ENCODE measurements at regions not wholly inside any gene's neighbourhood (a gene's known extent, or its start where the extent isn't known, plus 50 kb on each side); places are given as distances from the start of the nearest gene placed in this dataset.
"Not testable (repeated sequence)": the region's sequence is repeated elsewhere in the genome, so short reads cannot be mapped to it uniquely, and the experiment has no call there.

GRCh38 chr1:170395149-170395548 is 136.8 kb upstream of the GORAB start:
- no peak for TF ChIP-seq POLR2A (IDR thresholded peaks at IDR 0.05; ENCODE audit: low read length)
- DNase-seq = no peak

GRCh38 chr1:170397061-170397460 is 134.9 kb upstream of the GORAB start:
- no peak for DNase-seq
- TF ChIP-seq GATA1 (IDR thresholded peaks at IDR 0.05; ENCODE audit: low read depth, low read length) (no peak), POLR2A (IDR thresholded peaks at IDR 0.05; ENCODE audit: low read length) (no peak)

- no peak for TF ChIP-seq POLR2A (IDR thresholded peaks at IDR 0.05; ENCODE audit: low read length)
- no peak for TF ChIP-seq GATA1 (IDR thresholded peaks at IDR 0.05; ENCODE audit: low read depth, low read length)
- no peak for DNase-seq
Observed at GRCh38 chr1:170402476-170403311, 129.3 kb upstream of the GORAB start.

GRCh38 chr1:170407138-170407537 is 124.8 kb upstream of the GORAB start:
- TF ChIP-seq GATA1 (IDR thresholded peaks at IDR 0.05; ENCODE audit: low read depth, low read length) (no peak), POLR2A (IDR thresholded peaks at IDR 0.05; ENCODE audit: low read length) (no peak)
- DNase-seq = no peak

GRCh38 chr1:170407581-170407980 is 124.4 kb upstream of the GORAB start:
- no peak for DNase-seq
- TF ChIP-seq POLR2A (IDR thresholded peaks at IDR 0.05; ENCODE audit: low read length) = no peak
- no peak for TF ChIP-seq GATA1 (IDR thresholded peaks at IDR 0.05; ENCODE audit: low read depth, low read length)

GRCh38 chr1:170410401-170411166 is 121.4 kb upstream of the GORAB start:
- DNase-seq = no peak
- TF ChIP-seq POLR2A (IDR thresholded peaks at IDR 0.05; ENCODE audit: low read length) (no peak), GATA1 (IDR thresholded peaks at IDR 0.05; ENCODE audit: low read depth, low read length) (no peak)

- DNase-seq = no peak
- no peak for TF ChIP-seq GATA1 (IDR thresholded peaks at IDR 0.05; ENCODE audit: low read depth, low read length)
- no peak for TF ChIP-seq POLR2A (IDR thresholded peaks at IDR 0.05; ENCODE audit: low read length)
Observed at GRCh38 chr1:170414989-170415709, 116.8 kb upstream of the GORAB start.

GRCh38 chr1:170415710-170416372 is 116.1 kb upstream of the GORAB start:
- no peak for DNase-seq
- TF ChIP-seq POLR2A (IDR thresholded peaks at IDR 0.05; ENCODE audit: low read length) (no peak), GATA1 (IDR thresholded peaks at IDR 0.05; ENCODE audit: low read depth, low read length) (no peak)

- no peak for TF ChIP-seq GATA1 (IDR thresholded peaks at IDR 0.05; ENCODE audit: low read depth, low read length)
- TF ChIP-seq POLR2A (IDR thresholded peaks at IDR 0.05; ENCODE audit: low read length) = no peak
- DNase-seq = no peak
Observed at GRCh38 chr1:170424346-170424745, 107.6 kb upstream of the GORAB start.

- DNase-seq = no peak
- no peak for TF ChIP-seq POLR2A (IDR thresholded peaks at IDR 0.05; ENCODE audit: low read length)
- TF ChIP-seq GATA1 (IDR thresholded peaks at IDR 0.05; ENCODE audit: low read depth, low read length) = no peak
Observed at GRCh38 chr1:170426596-170426995, 105.4 kb upstream of the GORAB start.

- DNase-seq = not testable (repeated sequence)
Observed at GRCh38 chr1:170427002-170427401, 105.0 kb upstream of the GORAB start.

- no peak for TF ChIP-seq GATA1 (IDR thresholded peaks at IDR 0.05; ENCODE audit: low read depth, low read length)
- TF ChIP-seq POLR2A (IDR thresholded peaks at IDR 0.05; ENCODE audit: low read length) = no peak
- DNase-seq = no peak
Observed at GRCh38 chr1:170436928-170437327, 95.0 kb upstream of the GORAB start.

- DNase-seq = no peak
- TF ChIP-seq GATA1 (IDR thresholded peaks at IDR 0.05; ENCODE audit: low read depth, low read length) (no peak), POLR2A (IDR thresholded peaks at IDR 0.05; ENCODE audit: low read length) (no peak)
Observed at GRCh38 chr1:170445096-170445495, 86.9 kb upstream of the GORAB start.

GRCh38 chr1:170448661-170449158 is 83.3 kb upstream of the GORAB start:
- DNase-seq = no peak
- TF ChIP-seq POLR2A (IDR thresholded peaks at IDR 0.05; ENCODE audit: low read length) (no peak), GATA1 (IDR thresholded peaks at IDR 0.05; ENCODE audit: low read depth, low read length) (no peak)

- DNase-seq = peak; percentile 2 to 14
Observed at GRCh38 chr1:170457325-170458050, 74.5 kb upstream of the GORAB start.

Measured in erythroblast (primary cell).